Gastroesophageal sphincter (tissue), 3 donors: ENCODE measurements at regions not wholly inside any gene's neighbourhood (a gene's known extent, or its start where the extent isn't known, plus 50 kb on each side); places are given as distances from the start of the nearest gene placed in this dataset.

Experiments used
- CTCF ChIP-seq, 4 experiments: fragments of 200-600 bp in 2 of 4; fragments of 450-650 bp in 2 of 4; sonication (generic) in 1 of 4; IDR thresholded peaks; one replicate each; pipeline ENCODE4 v1.5.1; 2017 to 2019; ENCODE audit warnings: antibody characterized with exemption in 4 of 4, mild to moderate bottlenecking in 2 of 4, moderate library complexity in 2 of 4
- EP300 ChIP-seq: sonication (generic); formaldehyde crosslinking; IDR thresholded peaks from one replicate; pipeline ENCODE4 v1.6.1; 2017; ENCODE audit warnings: antibody characterized with exemption, mild to moderate bottlenecking

GRCh38 chr20:47861116-47861515 is 75.8 kb upstream of the SULF2 start:
- TF ChIP-seq CTCF (IDR thresholded peaks at IDR 0.05): no peak
- TF ChIP-seq EP300: no peak
